ENCODE measurements at regions not wholly inside any gene's neighbourhood (a gene's known extent, or its start where the extent isn't known, plus 50 kb on each side); places are given as distances from the start of the nearest gene placed in this dataset.

DNA sequence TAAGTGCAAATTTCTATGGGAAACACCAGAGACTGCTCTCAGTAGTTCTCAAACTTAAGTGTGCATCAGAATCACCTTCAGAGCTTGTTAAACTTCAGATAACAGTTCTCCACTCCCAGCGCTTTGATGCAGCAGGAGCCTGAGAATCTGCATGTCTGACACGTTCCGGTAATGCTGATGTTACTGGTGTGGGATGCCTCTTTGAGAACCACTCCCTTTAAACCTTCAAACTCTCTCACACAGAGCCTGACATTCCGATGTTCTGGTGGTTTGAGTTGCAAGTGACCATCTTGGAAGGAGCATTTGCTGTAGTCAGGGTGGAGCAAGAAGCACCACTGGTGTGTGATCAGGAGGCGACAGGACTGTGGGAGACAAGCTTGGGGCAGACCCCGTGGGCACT, 57.9 kb downstream of the OTOR start:
- no peak for TF ChIP-seq FOS (IDR thresholded peaks at IDR 0.05; ENCODE audit: borderline replicate concordance, insufficient read depth, low read length)
- TF ChIP-seq MYC (IDR thresholded peaks at IDR 0.05; ENCODE audit: low read depth, low read length): no peak
- TF ChIP-seq, protein P1, sequence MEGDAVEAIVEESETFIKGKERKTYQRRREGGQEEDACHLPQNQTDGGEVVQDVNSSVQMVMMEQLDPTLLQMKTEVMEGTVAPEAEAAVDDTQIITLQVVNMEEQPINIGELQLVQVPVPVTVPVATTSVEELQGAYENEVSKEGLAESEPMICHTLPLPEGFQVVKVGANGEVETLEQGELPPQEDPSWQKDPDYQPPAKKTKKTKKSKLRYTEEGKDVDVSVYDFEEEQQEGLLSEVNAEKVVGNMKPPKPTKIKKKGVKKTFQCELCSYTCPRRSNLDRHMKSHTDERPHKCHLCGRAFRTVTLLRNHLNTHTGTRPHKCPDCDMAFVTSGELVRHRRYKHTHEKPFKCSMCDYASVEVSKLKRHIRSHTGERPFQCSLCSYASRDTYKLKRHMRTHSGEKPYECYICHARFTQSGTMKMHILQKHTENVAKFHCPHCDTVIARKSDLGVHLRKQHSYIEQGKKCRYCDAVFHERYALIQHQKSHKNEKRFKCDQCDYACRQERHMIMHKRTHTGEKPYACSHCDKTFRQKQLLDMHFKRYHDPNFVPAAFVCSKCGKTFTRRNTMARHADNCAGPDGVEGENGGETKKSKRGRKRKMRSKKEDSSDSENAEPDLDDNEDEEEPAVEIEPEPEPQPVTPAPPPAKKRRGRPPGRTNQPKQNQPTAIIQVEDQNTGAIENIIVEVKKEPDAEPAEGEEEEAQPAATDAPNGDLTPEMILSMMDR (IDR thresholded peaks at IDR 0.05; ENCODE audit: extremely low read depth in 1 of 2, insufficient read depth in 1 of 2, low read depth in 1 of 2, low read length in 2 of 2): no peak
- TF ChIP-seq GATA2 (IDR thresholded peaks at IDR 0.05; ENCODE audit: insufficient read depth, insufficient read length, low read depth, low read length): no peak
- no peak for TF ChIP-seq JUN (IDR thresholded peaks at IDR 0.05; ENCODE audit: borderline replicate concordance, insufficient read depth, insufficient read length, low read depth)
- TF ChIP-seq POLR2A (IDR thresholded peaks at IDR 0.05; ENCODE audit: low read depth, low read length): no peak
- no peak for TF ChIP-seq EZH2 (IDR thresholded peaks at IDR 0.05; ENCODE audit: borderline replicate concordance, low read depth, low read length, severe bottlenecking)
- TF ChIP-seq POLR2AphosphoS5 (IDR thresholded peaks at IDR 0.05; ENCODE audit: insufficient read depth, low read depth, low read length): no peak
- TF ChIP-seq, protein P2, sequence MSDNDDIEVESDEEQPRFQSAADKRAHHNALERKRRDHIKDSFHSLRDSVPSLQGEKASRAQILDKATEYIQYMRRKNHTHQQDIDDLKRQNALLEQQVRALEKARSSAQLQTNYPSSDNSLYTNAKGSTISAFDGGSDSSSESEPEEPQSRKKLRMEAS (IDR thresholded peaks at IDR 0.05; ENCODE audit: insufficient read depth, insufficient read length): no peak
- intact Hi-C loops (cut with micrococcal nuclease) (no loop called here), dilution Hi-C loops (cut with MboI; ENCODE audit: extremely low pct_ligation_motif_present, low sequenced_read_pairs) (loop anchor here (25.0 kb wide), 1 partner anchor 631 kb away; no protein-coding TSS in a partner anchor)
- ChIA-PET POLR2A (no interaction called here), CTCF (interaction anchor here (0.9 to 2.9 kb wide), 3 partner anchors 15 to 626 kb away, joined by 3 to 28 read pairs (median 19); no protein-coding TSS in a partner anchor)
- H3K79me2 ChIP-seq (ENCODE audit: control insufficient read depth, insufficient read depth, low read length): no peaks in the 10 kb centered on the region
- no peak for FAIRE-seq
- no peaks in the 10 kb centered on the region for H3K4me1 ChIP-seq (ENCODE audit: control insufficient read depth, extremely low read depth, insufficient read depth, low read length)
- no peak overlapping the region for H3K4me3 ChIP-seq (replicated peaks in 1 of 3; ENCODE audit: insufficient read depth in 1 of 3, low read depth in 1 of 3, low read length in 3 of 3)
- no peaks in the 10 kb centered on the region for H3K9me1 ChIP-seq (replicated peaks; ENCODE audit: control insufficient read depth, extremely low read depth, insufficient read depth, low read length)
- peaks cover 3 to 9% of the 10 kb centered on the region in 2 experiments for H3K27me3 ChIP-seq (ENCODE audit: control insufficient read depth in 2 of 2, insufficient read depth in 2 of 2, low read length in 2 of 2)
- no peaks in the 10 kb centered on the region for H3K36me3 ChIP-seq (ENCODE audit: control insufficient read depth in 2 of 2, extremely low read depth in 1 of 2, insufficient read depth in 2 of 2, low read length in 2 of 2)
- no peak for DNase-seq (ENCODE audit: low read depth, low spot score)
- H3K4me2 ChIP-seq (ENCODE audit: insufficient read depth, low read length): no peak overlapping the region
- H3K27ac ChIP-seq (ENCODE audit: insufficient read depth, low read depth, low read length): no peak overlapping the region
- H3K9me3 ChIP-seq (replicated peaks; ENCODE audit: control insufficient read depth, insufficient read depth, low read length): no peaks in the 10 kb centered on the region
- no TSS peak for BruUV-seq (replicated peaks)
- no peaks in the 10 kb centered on the region for H4K20me1 ChIP-seq (replicated peaks; ENCODE audit: control insufficient read depth, extremely low read depth, insufficient read depth, low read length)
- H2AFZ ChIP-seq (ENCODE audit: low read depth, low read length): no peak overlapping the region
- no peak overlapping the region for H3K9ac ChIP-seq (replicated peaks; ENCODE audit: extremely low read depth, insufficient read depth, low read length)
